ENCODE measurements at regions not wholly inside any gene's neighbourhood (a gene's known extent, or its start where the extent isn't known, plus 50 kb on each side); places are given as distances from the start of the nearest gene placed in this dataset.

DNA sequence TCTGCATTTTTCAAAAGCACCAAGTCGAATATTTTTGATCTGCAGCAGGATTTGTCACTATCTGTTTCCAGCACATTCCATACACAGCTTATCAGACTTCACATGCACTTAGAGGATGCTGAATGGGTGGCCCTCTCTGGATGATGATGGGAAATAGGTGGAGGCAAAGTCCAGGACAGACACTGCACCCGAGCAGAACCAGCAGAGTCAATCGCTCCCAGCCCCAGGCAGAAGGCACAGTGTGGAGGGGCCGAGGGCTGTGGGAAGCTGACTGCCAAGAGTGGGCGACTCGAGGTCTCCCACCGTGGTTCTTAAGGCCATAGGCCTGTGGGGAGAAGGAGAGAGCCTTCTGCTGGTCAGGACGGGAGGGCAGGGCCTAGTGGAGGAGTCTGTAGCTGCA lies 490.2 kb upstream of the MGMT start:
- TF ChIP-seq, protein P1, sequence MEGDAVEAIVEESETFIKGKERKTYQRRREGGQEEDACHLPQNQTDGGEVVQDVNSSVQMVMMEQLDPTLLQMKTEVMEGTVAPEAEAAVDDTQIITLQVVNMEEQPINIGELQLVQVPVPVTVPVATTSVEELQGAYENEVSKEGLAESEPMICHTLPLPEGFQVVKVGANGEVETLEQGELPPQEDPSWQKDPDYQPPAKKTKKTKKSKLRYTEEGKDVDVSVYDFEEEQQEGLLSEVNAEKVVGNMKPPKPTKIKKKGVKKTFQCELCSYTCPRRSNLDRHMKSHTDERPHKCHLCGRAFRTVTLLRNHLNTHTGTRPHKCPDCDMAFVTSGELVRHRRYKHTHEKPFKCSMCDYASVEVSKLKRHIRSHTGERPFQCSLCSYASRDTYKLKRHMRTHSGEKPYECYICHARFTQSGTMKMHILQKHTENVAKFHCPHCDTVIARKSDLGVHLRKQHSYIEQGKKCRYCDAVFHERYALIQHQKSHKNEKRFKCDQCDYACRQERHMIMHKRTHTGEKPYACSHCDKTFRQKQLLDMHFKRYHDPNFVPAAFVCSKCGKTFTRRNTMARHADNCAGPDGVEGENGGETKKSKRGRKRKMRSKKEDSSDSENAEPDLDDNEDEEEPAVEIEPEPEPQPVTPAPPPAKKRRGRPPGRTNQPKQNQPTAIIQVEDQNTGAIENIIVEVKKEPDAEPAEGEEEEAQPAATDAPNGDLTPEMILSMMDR (IDR thresholded peaks at IDR 0.05; ENCODE audit: low read depth, low read length), result no peak

DNA sequence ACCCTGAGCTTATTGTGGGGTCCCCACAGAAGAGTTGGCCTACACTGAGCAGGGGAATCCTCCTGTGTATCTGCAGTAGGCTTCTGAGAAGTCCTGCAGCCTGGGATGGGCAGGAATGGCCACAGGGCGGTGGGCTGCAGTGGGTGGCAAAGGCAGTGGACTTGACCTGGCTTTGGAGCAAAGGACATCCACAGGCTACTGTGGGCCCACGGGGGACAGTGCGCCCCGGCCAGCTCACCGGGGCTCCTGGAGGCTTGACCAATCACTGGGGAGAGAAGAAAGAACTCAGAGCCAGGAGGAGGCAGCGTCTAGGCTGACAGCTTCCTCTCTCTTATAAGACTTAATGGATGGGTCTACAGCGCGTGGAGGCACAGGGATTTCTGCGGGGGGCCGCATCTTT lies 488.8 kb upstream of the MGMT start:
- TF ChIP-seq, protein P1 (IDR thresholded peaks at IDR 0.05; ENCODE audit: low read depth, low read length), result no peak
- no peak for DNase-seq (ENCODE audit: extremely low read depth, low read depth)

More for the DNA sequence above, 490.2 kb upstream of the MGMT start:
- no peak for DNase-seq (ENCODE audit: extremely low read depth, low read depth)

DNA sequence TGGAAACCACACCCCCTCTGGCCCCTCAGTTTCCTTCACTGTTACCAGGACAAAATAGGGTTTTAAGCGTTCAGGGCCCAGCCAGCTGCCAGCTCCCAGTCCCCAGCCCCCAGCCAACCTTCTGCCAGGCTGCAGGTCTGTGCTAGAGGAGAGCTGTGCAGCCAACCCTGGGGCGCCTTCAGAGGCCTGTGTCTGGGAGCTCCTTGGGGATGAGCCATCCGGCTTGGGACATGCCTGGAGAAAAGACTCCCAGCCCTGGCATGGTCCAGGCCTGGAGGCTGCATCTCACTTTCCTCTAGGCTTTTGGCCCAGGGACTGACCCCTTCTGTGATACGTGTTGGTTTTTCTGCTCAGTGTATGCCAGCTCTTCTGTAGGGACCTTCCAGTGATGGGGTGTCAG lies 487.6 kb upstream of the MGMT start:
- TF ChIP-seq, protein P1 (IDR thresholded peaks at IDR 0.05; ENCODE audit: low read depth, low read length), result no peak
- no peak for DNase-seq (ENCODE audit: extremely low read depth, low read depth)

DNA sequence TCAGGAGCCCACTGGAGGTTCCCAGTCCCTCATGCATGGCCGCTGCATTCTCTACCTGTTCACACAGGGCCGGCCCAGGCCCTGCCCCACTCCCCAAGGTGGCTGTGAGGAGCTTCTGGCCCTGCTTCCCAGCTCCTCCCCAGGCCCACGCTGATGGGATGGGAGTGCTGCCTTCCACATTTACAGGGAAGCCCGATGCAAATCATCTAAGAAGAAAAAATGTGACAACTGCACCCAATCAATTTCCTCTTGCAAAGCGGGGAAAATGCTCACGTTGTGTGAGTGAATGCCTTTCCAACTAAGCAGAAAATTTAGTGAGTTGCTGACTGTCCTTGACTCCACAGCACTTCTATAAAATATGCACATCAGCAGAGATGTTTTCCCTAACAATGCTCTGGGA lies 485.8 kb upstream of the MGMT start:
- TF ChIP-seq, protein P1 (IDR thresholded peaks at IDR 0.05; ENCODE audit: low read depth, low read length), result no peak
- DNase-seq (ENCODE audit: extremely low read depth, low read depth), result no peak

DNA sequence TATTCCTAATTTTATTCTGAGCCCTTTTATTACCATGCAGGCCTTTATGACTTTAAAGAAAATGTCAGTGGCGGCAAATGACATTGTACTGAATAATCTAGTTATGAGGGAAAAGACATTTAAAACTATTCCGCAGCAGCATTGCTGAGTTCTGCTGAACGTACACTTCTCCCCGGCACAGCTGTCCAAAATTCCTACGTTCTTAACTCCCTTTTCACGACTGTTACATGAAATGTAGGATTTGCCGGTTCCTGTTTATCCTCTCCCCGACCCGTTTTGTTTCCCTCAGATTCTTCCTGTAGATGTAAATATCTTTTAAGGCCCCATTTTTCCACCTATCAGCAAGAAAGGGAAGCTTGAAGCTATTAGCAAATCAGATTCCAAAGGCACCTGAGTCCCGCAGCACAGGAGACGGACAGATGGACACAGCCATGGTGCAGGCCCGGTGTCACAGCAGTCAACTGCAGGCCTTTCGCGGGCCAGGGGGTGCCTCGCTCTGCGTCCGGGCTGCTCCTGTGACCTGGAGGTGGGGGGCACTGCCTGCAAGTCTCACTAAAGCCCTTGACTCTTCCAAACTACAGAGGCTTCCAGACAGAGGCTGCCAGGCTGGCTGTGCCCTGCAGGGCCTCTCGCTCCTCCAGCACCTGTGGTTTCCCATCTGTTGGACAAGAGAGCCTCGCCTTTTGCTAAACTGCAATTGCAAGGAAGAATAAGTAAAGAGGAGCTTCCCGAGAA lies 485.0 kb upstream of the MGMT start:
- TF ChIP-seq, protein P1 (IDR thresholded peaks at IDR 0.05; ENCODE audit: low read depth, low read length), result no peak
- DNase-seq (ENCODE audit: extremely low read depth, low read depth), result no peak

DNA sequence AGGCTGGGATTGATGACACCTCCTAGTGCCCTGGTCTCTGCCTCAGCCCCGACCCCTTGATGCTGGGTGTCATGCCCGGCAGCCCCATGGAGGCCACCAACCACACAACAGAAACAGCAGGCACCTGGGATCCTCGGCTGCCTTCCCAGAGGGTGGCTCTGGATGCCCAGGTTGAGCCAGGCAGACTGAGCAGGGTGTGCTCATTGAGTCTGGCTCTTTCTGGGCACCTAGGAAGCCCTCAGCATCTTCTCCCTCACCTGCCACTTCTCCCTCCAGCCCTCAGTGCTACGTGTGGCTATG lies 484.5 kb upstream of the MGMT start:
- DNase-seq (ENCODE audit: extremely low read depth, low read depth), result no peak
- TF ChIP-seq, protein P1 (IDR thresholded peaks at IDR 0.05; ENCODE audit: low read depth, low read length), result no peak

DNA sequence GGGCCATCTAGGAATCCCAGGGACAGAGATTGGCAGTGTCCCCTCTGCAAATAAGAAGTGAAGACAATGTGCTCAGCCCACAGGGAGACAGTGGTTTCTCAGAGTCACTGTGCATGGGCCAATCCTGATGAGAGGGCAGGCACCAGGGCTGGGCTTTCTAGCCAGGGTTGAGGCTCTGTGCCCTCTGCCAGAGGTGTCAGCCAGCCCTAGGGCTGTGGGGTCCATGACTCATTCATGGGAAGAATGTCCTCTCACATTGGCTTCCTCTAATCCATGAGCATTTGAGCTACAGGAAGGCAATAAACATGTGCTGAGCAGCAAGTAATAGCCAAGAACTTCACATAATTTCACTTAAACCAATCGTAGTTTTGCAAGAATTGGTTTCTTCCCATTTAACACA lies 482.0 kb upstream of the MGMT start:
- DNase-seq (ENCODE audit: extremely low read depth, low read depth), result no peak
- TF ChIP-seq, protein P1 (IDR thresholded peaks at IDR 0.05; ENCODE audit: low read depth, low read length), result no peak
